ENCODE measurements at regions not wholly inside any gene's neighbourhood (a gene's known extent, or its start where the extent isn't known, plus 50 kb on each side); places are given as distances from the start of the nearest gene placed in this dataset.

DNA sequence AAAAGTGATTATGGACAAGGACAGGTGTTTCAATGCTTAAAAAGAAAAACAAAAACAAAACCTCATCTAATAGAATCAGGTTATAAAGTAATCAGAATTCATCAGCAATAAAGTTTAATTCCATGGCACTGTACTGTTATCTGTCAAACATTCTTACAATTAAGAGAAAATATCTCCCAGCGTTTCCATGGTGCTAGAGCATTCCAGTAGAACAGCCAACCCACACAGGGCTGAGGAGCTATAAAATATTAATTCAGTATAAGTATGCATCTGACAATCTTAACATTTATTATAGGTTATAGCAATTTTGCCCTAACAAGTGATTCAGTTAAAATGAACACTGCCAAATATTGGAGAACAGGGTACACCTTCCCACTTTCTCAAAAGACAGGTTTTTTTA lies 128.7 kb upstream of the DEPDC1 start:
- no peaks in the 10 kb centered on the region for H3K36me3 ChIP-seq
- no peaks in the 10 kb centered on the region for H3K9me3 ChIP-seq
- H3K27me3 ChIP-seq, result no peaks in the 10 kb centered on the region
- DNase-seq, result no peak
- intact Hi-C loops (cut with DNase I; ENCODE audit: low total_unique reads), result no loop called here
- no peak overlapping the region for H3K27ac ChIP-seq
- TF ChIP-seq CTCF (IDR thresholded peaks at IDR 0.05), result no peak
- no peak overlapping the region for H3K4me3 ChIP-seq
- H3K4me1 ChIP-seq, result peaks cover 0 to 6% (median 0%) of the 10 kb centered on the region in 4 donors

GRCh38 chr1:68633141-68633919 lies 136.4 kb upstream of the DEPDC1 start:
- no peak overlapping the region for H3K27ac ChIP-seq
- no peaks in the 10 kb centered on the region for H3K27me3 ChIP-seq
- H3K4me1 ChIP-seq, result no peaks in the 10 kb centered on the region
- intact Hi-C loops (cut with DNase I; ENCODE audit: low total_unique reads), result no loop called here
- no peaks in the 10 kb centered on the region for H3K36me3 ChIP-seq
- no peak for DNase-seq
- TF ChIP-seq CTCF (IDR thresholded peaks at IDR 0.05), result no peak
- H3K9me3 ChIP-seq, result no peaks in the 10 kb centered on the region
- no peak overlapping the region for H3K4me3 ChIP-seq

DNA sequence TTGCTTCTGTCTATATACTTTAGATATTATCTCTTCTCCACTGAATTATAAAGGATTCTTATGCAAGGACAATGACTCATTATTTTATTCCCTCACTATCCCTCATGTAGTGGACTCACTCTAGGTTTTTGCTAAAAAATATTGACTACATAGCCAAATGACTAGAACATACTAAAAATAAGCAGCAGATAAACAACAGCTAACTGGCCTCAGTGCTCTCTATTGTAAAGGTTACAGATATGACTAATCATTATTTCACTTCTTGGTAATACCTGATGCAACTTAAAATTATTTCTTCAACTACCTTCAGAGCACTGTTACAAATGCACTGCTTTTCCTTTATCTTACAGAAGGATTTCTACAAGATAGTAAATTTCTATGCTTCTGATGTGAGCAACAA lies 147.6 kb upstream of the DEPDC1 start:
- no peaks in the 10 kb centered on the region for H3K36me3 ChIP-seq
- H3K9me3 ChIP-seq, result no peaks in the 10 kb centered on the region
- no peaks in the 10 kb centered on the region for H3K27me3 ChIP-seq
- DNase-seq, result no peak
- no peak overlapping the region for H3K27ac ChIP-seq
- TF ChIP-seq CTCF (IDR thresholded peaks at IDR 0.05), result no peak
- H3K4me3 ChIP-seq, result no peak overlapping the region
- no peaks in the 10 kb centered on the region for H3K4me1 ChIP-seq
- intact Hi-C loops (cut with DNase I; ENCODE audit: low total_unique reads), result no loop called here

DNA sequence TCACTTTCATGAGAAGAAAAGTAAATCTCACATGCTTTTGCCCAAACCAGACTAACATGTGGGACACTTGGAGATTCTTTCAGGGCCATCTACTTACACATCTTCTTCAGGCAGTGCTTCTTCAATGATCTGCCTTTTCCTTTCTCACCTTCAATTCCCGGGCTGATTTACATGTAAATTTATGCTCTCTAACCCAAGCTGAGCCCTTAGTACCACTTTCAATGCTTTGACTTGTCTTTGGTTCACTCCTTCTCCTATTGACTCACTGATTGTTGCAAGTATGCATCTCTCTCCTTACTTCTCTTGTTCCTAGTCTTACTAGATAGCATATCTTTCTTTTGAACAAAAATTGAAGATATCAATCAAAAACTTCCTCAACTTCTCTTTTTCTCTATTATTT lies 154.2 kb upstream of the DEPDC1 start:
- no peak overlapping the region for H3K27ac ChIP-seq
- no peaks in the 10 kb centered on the region for H3K27me3 ChIP-seq
- TF ChIP-seq CTCF (IDR thresholded peaks at IDR 0.05), result no peak
- no peak overlapping the region for H3K4me3 ChIP-seq
- H3K36me3 ChIP-seq, result no peaks in the 10 kb centered on the region
- intact Hi-C loops (cut with DNase I; ENCODE audit: low total_unique reads), result no loop called here
- H3K9me3 ChIP-seq, result no peaks in the 10 kb centered on the region
- DNase-seq, result no peak
- no peaks in the 10 kb centered on the region for H3K4me1 ChIP-seq

DNA sequence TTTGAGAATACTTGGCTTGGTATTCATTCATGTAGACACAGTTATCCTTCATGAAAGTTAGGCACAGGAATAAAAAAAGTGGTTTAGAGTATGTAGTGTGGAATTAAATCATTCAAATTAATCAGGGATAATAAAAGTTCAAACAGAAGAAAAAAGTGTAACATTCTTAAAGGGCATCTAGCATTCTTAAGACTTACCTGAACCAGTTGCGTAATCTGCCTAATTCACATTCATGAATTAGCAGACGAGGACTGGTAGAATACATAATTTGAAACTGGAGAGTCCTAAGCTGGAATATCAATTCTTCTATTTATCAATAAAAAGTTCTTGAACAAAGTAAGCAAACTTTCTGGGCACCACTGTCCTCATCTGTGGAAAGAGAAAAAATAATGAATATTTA lies 157.0 kb upstream of the DEPDC1 start:
- no peak for TF ChIP-seq CTCF (IDR thresholded peaks at IDR 0.05)
- no peak for DNase-seq
- Histone ChIP-seq H3K36me3 (no peaks in the 10 kb centered on the region), H3K4me3 (no peak overlapping the region), H3K4me1 (no peaks in the 10 kb centered on the region), H3K27me3 (no peaks in the 10 kb centered on the region), H3K9me3 (no peaks in the 10 kb centered on the region), H3K27ac (no peak overlapping the region)
- intact Hi-C loops (cut with DNase I; ENCODE audit: low total_unique reads), result no loop called here

DNA sequence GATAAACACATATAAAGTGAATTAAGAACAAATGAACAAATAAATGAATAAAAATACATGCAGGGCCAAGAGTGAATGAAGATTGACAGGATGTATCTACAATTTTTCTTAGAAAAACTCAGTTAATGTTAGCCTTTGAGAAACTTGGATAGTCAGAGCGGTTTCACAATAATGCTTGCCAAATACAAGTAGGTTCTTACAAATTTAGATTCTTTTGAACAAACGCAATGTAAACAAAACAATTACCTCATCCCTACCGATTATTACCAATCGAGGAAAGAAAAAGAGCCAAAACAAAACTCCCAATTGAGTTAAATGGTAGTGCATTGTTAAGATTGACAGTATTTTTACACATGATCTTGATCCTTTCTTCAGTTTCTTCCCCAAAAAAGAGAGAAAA lies 176.9 kb upstream of the DEPDC1 start:
- H3K9me3 ChIP-seq, result no peaks in the 10 kb centered on the region
- no peak for DNase-seq
- no peaks in the 10 kb centered on the region for H3K4me1 ChIP-seq
- H3K36me3 ChIP-seq, result no peaks in the 10 kb centered on the region
- no peak for TF ChIP-seq CTCF (IDR thresholded peaks at IDR 0.05)
- H3K27ac ChIP-seq, result no peak overlapping the region
- H3K4me3 ChIP-seq, result no peak overlapping the region
- H3K27me3 ChIP-seq, result no peaks in the 10 kb centered on the region
- intact Hi-C loops (cut with DNase I; ENCODE audit: low total_unique reads), result no loop called here

Data from tibial artery (tissue), 4 donors.